ENCODE measurements at regions not wholly inside any gene's neighbourhood (a gene's known extent, or its start where the extent isn't known, plus 50 kb on each side); places are given as distances from the start of the nearest gene placed in this dataset.

GRCh38 chr1:213680677-213681325, 307.0 kb upstream of the PROX1 start:
- H3K27me3 Mint-ChIP-seq (ENCODE audit: insufficient read depth, unreplicated experiment) = peaks cover 13% of the 10 kb centered on the region
- no peak for TF ChIP-seq CTCF (IDR thresholded peaks at IDR 0.05; ENCODE audit: unreplicated experiment)
- no peaks in the 10 kb centered on the region for H3K4me1 Mint-ChIP-seq (ENCODE audit: insufficient read depth, unreplicated experiment)
- BruUV-seq (replicated peaks) = no TSS peak
- H3K4me3 Mint-ChIP-seq (ENCODE audit: unreplicated experiment) = no peak overlapping the region
- no peak for DNase-seq (ENCODE audit: unreplicated experiment)
- H3K9me3 Mint-ChIP-seq (ENCODE audit: unreplicated experiment) = no peaks in the 10 kb centered on the region
- POLR2A ChIA-PET = no interaction called here
- H3K27ac Mint-ChIP-seq (ENCODE audit: low read depth, unreplicated experiment) = no peak overlapping the region
- no peaks in the 10 kb centered on the region for H3K36me3 Mint-ChIP-seq (ENCODE audit: insufficient read depth, unreplicated experiment)
- CTCF ChIA-PET = interaction anchor here (1.4 kb wide), 1 partner anchor 443 kb away, joined by 3 read pairs; no protein-coding TSS in a partner anchor
- intact Hi-C loops (cut with micrococcal nuclease) = no loop called here

- no TSS peak for BruUV-seq (replicated peaks)
- no peak for TF ChIP-seq CTCF (IDR thresholded peaks at IDR 0.05; ENCODE audit: unreplicated experiment)
- Mint-ChIP-seq H3K27ac (ENCODE audit: low read depth, unreplicated experiment) (no peak overlapping the region), H3K4me1 (ENCODE audit: insufficient read depth, unreplicated experiment) (no peaks in the 10 kb centered on the region), H3K4me3 (ENCODE audit: unreplicated experiment) (no peak overlapping the region), H3K9me3 (ENCODE audit: unreplicated experiment) (no peaks in the 10 kb centered on the region), H3K27me3 (ENCODE audit: insufficient read depth, unreplicated experiment) (peaks cover 13% of the 10 kb centered on the region), H3K36me3 (ENCODE audit: insufficient read depth, unreplicated experiment) (no peaks in the 10 kb centered on the region)
- intact Hi-C loops (cut with micrococcal nuclease) = no loop called here
- DNase-seq (ENCODE audit: unreplicated experiment) = no peak
- POLR2A ChIA-PET = no interaction called here
- CTCF ChIA-PET = interaction anchor here (0.6 kb wide), 1 partner anchor 64 kb away, joined by 3 read pairs; no protein-coding TSS in a partner anchor
Observed at GRCh38 chr1:213681788-213682340, 305.9 kb upstream of the PROX1 start.

DNA sequence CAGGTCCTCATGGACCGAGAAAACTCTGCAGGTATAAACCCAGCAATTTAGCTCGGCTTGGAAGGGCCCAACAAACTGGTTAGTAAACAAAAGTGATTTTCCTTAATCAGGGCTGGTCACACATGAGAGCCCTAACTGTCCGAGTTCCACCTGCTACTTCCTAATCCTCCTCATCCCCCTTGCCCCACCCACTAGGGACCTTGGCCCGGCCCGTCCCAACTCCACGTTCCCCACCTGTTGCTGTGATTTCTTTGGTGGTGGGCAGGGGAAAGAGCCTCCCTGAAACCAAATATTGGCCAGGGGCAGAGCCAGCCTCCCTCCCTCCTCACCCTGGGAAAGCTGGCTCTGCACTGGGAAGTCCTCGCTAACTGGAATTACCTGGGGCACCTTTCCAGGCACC, 304.2 kb upstream of the PROX1 start:
- intact Hi-C loops (cut with micrococcal nuclease) = no loop called here
- ChIA-PET CTCF (no interaction called here), POLR2A (no interaction called here)
- Mint-ChIP-seq H3K4me1 (ENCODE audit: insufficient read depth, unreplicated experiment) (no peaks in the 10 kb centered on the region), H3K4me3 (ENCODE audit: unreplicated experiment) (no peak overlapping the region), H3K27me3 (ENCODE audit: insufficient read depth, unreplicated experiment) (peaks cover 13% of the 10 kb centered on the region), H3K36me3 (ENCODE audit: insufficient read depth, unreplicated experiment) (no peaks in the 10 kb centered on the region), H3K27ac (ENCODE audit: low read depth, unreplicated experiment) (no peak overlapping the region), H3K9me3 (ENCODE audit: unreplicated experiment) (no peaks in the 10 kb centered on the region)
- BruUV-seq (replicated peaks) = no TSS peak
- TF ChIP-seq CTCF (IDR thresholded peaks at IDR 0.05; ENCODE audit: unreplicated experiment) = no peak
- no peak for DNase-seq (ENCODE audit: unreplicated experiment)

DNA sequence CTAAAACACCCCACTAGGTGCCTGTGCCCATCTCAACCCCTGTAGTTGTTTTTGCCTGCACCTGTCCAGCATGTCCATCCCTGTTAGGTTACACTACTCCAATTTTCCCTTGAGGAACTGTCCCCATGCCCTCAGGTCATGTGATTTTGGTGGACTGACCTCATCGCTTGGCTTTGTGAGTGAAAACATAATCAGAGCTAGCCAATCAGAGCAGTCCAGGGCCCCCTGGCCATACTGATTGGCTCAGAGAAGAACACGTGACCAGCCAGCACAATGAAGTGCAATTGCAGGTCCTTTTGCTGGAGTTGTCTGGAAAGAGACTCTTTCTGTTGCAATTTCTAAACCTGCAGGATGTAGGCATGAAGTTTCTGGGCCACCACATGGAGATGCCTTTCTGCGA, 303.3 kb upstream of the PROX1 start:
- no TSS peak for BruUV-seq (replicated peaks)
- no peak overlapping the region for H3K4me3 Mint-ChIP-seq (ENCODE audit: unreplicated experiment)
- intact Hi-C loops (cut with micrococcal nuclease) = no loop called here
- H3K4me1 Mint-ChIP-seq (ENCODE audit: insufficient read depth, unreplicated experiment) = no peaks in the 10 kb centered on the region
- POLR2A ChIA-PET = no interaction called here
- no peaks in the 10 kb centered on the region for H3K9me3 Mint-ChIP-seq (ENCODE audit: unreplicated experiment)
- CTCF ChIA-PET = interaction anchor here (0.6 kb wide), 1 partner anchor 83 kb away, joined by 4 read pairs; no protein-coding TSS in a partner anchor
- H3K27ac Mint-ChIP-seq (ENCODE audit: low read depth, unreplicated experiment) = no peak overlapping the region
- DNase-seq (ENCODE audit: unreplicated experiment) = no peak
- H3K27me3 Mint-ChIP-seq (ENCODE audit: insufficient read depth, unreplicated experiment) = peaks cover 13% of the 10 kb centered on the region
- TF ChIP-seq CTCF (IDR thresholded peaks at IDR 0.05; ENCODE audit: unreplicated experiment) = no peak
- H3K36me3 Mint-ChIP-seq (ENCODE audit: insufficient read depth, unreplicated experiment) = no peaks in the 10 kb centered on the region

All from MCF 10A (cell line).